ENCODE measurements at regions not wholly inside any gene's neighbourhood (a gene's known extent, or its start where the extent isn't known, plus 50 kb on each side); places are given as distances from the start of the nearest gene placed in this dataset.

DNA sequence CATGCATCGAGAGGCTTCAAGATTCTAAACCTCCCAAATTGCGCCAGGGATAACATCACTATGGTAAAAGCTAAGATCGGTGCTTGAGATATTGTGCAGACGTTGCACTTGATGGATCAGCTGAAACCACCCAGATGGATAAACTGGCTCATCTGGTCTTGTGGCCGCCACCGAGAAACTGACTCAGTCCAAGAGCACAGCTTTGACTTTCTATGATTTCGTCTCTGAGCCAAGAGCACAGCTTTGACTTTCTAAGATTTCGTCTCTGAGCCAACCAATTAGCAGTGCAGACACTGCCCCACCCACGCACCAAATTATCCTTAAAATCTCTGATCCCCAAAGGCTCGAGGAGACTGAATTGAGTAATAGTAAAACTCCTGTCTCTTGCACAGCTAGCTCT, 687.2 kb downstream of the FAM133A start:
- no peak for DNase-seq

DNA sequence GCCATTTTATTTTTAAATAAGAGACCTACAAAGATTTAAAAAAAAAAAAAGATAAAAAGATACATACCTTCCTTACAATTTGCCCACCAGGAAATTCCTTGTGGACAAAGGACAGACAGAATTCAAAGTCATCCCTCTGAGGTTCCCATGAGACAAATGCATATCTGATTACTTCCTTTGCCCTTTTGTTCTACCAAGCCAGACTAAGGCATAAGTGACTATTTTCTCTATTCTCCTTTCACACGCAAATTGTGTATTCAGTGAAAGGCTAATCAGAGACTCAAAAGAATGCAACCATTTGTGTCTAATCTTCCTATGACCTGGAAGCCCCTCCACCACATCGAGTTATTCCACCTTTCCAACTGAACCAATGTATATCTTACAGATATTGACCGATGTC, 691.7 kb downstream of the FAM133A start:
- DNase-seq = no peak

DNA sequence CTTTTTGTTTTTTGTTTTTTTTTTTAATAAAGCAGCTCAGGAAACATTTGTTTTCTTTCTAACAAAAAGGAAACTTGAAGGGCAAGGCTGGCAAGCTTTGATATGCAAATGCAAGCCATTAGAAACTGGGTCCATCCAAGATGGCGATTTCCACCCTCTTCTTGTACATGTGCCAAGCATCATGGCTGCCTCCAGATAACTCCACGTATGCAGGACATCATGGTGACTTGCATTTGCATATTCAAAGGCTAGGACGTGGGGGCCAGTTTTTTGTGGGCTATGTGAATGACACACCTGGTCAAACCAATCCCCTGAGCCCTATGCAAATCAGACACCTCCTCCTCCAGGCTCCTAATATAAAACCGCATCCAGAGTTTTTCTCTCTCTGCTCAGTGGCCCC, 692.6 kb downstream of the FAM133A start:
- no peak for DNase-seq

DNA sequence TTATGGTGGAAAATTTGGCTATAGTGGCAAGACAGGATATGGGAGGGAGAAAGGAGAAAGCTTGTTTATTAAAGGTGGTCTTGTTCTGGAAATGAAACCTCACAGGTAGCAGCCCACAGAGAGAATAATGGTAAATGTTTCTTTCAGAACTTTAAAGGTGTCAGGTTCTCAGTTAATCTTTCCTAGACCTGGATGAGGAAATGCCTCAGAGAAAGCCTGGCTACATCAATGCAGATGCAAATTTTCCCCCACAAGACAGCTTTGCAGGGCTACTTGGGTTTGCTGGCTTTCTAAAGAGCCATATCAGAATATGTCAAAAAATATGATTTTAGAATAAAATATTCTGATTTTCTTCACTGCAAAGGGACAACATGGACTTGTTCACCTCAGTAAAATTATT, 715.0 kb downstream of the FAM133A start:
- no peak for DNase-seq

DNA sequence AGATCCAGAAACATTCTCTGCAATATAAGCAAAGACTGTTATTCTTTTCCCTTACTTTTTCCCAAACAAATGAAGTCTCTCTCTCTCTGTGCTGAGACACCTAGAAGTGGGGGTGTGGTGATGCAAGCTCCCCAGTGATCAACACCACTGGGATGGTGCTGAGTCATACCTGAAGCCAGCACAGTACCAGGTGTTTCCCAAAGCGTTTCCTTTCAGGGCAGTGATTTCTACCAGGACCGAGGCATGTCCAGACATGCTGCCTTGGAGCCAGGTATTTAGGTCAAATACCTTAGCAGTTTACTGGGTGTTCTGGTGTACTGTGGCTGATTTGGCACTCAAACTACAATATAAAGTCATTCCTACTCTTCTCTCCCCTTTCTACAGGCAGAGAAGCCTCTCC, 726.5 kb downstream of the FAM133A start:
- DNase-seq = no peak

DNA sequence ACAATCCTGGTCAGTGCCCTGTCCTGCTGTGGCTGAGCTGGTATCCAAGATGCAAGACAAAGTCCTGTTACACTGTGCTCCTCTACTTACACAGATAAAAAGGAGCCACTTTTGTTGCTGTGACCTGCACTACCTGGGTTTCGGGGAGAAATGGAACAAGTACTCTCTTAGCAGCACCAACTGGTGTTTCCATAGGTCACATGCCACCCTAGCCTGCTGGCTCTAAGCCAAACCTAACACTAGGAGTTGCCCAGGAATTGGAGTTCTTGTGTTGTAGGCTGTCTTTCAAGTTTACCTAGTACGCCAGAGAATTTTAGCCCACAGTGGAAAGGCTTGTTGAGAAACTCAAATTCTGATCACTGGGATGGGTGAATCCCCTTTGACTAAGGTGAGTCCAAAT, 727.4 kb downstream of the FAM133A start:
- no peak for DNase-seq

DNA sequence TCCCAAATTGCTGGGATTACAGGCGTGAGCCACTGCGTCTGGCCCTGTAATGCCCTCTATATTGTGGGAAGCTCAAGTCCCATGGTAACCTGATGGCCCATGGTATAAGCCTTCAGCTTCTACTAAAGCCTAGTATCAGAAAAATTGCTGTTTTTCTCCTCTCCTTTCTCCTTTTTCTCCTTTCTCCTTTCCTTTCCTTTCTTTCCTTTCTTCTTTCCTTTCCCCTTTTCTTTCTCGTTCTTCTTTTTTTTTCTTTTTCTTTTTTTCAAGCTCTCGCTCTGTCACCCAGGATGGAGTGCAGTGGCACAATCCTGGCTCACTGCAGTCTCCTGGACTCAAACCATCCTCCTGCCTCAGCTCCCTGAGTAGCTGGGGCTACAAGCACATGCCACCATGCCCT, 740.7 kb downstream of the FAM133A start:
- no peak for DNase-seq

DNA sequence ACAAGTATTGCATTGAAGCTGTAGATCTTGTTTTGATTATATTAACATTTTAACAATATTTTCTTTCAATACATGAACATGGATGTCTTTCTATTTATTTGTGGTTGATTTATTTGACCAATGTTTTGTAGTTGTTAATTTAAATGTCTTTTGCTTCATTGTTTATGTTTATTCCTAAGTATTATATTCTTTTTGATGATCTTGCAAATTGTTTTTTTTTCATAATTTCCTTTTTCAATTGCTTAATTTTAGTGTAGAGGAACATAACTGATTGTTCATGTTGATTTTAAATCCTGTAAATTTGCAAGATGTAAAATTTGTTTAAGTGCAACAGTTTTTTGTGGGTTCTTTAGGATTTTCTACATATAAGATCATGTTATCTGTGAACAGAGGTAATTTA, 744.1 kb downstream of the FAM133A start:
- DNase-seq = no peak

DNA sequence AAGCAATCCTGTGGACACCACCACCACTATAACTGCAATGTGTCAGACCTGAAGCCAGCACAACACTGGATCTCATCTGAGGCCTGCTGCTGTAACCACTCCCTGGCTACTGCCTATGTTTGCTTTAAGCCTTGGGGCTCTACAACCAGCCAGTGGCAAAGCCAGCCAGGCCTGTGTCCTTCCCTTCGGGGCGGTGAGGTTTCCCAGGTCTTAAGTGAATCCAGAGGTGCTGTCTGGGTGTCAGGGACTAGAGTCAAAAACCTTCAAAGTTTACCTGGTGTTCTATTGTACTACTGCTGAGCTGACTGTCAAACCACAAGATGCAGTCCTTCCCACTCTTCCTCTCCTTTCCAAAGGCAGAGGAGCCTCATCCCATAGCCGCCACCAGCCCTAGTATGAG, 750.5 kb downstream of the FAM133A start:
- no peak for DNase-seq

DNA sequence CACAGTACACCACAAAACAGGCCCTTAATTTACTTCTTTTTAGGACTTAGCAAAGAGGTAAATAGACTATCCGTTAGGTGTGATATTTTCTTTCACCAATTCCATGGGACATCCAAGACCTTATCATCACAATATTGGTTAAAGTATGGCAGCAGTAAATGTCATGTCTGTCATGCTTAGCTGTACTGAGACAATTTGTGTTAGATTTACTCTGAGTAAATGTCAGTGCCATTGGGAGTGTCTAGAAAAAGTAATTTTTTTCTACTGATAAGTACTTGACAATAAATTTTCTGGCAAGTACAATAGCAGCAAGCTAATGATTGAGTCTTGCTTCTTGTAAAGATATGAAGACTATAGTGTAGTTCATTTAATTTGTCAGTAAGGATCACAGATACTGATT, 756.1 kb downstream of the FAM133A start:
- no peak for DNase-seq

DNA sequence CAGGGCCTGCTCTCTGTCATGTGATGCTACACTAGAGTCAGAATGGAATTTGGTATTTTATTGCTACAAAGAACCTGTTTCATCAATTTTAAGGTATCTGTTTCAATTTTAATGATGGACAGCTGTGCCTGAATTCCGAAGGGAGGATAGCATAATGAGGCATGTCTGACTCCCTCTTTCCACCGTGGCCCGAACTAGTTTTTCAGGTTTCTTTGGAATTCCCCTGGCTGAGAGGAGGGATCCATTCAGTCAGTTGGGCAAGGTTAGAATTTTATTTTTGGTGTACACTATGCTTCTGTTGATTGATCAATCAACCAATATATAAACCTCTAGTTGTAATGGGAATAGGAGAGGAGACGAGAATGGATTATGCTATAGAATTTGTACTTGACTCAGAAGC, 761.8 kb downstream of the FAM133A start:
- no peak for DNase-seq

DNA sequence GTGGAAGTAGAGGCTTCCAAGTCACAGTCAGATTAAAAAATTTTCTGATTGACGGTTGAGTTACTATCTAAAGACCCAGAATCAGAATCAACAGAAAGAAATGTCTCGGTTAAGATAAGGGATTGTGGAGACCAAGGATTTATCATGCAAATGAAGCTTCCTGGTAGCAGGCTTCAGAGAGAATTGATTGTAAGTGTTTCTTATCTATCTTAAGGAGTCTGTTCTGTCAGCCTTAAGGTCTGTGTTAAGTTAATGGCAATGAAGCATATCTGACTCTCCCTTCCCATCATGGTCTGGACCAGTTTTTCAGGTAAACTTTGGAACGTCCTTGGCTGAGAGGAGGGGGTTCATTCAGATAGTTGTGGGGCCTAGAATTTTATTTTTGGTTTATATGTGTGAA, 780.2 kb downstream of the FAM133A start:
- DNase-seq = no peak

DNA sequence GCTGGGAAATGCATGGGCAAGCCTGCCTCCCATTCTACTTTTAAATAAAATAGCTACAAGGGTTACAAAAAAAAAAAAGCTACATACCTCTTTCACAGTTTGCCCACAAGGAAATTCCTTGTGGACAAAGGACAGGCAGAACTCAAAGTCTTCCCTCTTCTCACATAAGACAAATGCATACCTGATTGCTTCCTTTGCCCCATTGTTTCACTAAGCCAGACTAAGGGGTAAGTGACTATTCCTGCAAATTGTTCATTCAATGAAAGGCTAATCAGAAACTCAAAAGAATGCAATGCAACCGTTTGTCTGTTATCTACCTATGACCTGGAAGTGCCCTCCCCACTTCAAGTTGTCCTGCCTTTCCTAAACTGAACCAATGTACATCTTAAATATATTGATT, 780.6 kb downstream of the FAM133A start:
- no peak for DNase-seq

DNA sequence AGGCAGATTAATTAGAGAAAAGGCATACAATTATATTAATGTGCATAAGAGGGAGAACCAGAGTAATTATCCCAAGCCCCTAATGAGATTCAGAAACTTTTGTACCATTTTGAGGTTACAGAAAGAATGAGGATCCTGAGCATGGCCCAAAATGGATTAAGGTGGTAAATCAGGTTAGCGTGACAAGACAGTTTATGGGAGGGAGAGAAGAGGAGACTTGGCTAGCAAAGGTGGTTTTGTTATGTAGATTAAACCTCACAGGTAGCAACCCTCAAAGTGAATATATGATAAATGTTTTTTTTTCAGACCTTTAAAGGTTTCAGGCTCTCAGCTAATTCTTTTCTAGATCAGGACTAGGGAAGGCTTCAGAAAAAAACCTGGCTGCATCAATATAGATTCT, 781.8 kb downstream of the FAM133A start:
- DNase-seq = no peak

DNA sequence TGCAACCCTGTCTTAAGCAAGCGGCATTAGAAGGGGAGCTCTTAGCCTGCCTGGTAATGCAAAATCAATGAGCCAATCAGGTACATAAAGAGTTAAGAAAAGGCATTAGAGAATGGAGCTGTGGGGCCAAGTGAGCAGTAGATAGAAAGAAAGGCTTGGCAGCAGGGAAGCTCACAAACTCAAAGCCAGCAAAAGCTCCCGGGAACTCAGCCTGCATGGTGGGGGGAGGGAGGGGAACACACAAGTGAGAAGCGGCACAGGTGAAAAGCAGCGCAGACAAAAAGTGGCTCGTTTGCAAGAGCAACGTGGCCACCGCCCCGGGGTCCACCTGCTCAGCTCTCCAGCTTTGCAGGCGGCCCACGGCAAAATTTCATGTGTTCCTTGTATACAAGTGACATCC, 818.5 kb downstream of the FAM133A start:
- no peak for DNase-seq

DNA sequence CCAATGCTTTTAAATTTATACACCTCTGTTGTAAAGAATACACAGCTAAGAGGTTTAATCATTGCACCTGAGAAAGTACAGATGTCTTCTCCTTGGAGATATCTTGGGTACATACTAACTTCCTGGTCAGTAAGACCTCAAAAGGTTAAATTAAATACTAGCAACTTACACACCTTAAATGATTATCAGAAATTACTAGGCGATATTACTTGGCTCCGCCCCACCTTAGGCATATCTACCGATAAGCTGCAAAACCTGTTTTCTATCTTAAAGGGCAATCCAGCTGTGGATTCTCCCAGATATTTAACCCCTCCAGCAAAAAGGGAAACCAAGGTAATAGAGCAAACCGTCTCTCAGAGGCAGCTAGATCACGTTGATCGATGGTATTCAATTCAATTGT, 819.4 kb downstream of the FAM133A start:
- no peak for DNase-seq

DNA sequence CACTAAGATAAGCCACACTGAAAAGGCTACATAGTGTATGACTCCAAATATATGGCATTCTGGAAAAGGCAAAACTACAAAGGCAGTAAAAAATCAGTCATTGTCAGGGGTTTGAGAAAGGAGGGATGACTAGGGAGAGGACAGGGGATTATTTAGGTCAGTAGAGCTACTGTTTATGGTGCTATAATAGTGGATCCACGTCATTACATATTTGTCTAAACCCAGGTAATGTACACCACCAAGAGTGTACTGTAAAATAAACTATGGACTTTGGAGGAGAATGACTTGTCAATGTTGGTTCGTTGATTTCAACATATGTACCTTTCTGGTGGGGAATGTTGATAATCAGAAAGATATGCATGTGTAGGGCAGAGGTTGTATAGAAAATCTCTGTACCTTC, 837.6 kb downstream of the FAM133A start:
- no peak for DNase-seq

DNA sequence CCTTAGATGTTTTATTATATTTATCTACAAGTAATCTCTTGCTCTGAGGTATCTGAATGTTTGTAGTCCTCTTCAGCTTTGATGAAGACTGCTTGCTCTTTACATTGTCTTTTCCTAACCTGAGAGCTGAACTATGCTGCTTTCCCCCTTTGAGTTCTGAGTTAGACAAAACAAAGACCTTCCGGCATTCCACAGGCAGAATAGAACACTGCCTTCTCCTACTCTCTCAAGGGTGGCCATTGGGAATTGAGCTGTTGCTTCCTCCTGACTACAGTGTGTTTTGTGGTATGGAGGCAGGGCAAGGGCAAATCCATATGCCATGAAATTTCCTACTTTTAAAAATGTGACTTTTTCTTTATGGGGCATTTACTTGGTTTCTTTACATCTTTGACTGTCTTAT, 841.0 kb downstream of the FAM133A start:
- no peak for DNase-seq

DNA sequence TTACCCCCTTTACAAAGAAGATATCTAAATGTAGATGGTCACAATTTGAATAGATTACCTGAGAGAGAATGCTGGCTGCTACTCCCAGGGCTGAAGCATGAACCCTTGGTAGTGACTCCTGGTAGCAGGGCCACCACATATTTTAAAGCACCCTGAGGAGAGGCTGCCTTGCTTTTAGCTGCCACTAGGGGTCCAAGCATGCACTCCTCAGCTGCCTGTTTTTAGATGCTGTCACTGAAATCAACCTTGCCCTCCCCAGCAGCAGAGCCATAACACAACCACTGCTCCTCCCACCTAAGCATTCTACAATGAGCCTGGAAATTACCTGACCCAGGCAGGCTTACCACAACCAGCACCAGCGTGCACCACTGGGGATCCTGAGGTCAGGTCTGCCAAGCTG, 850.9 kb downstream of the FAM133A start:
- no peak for DNase-seq

DNA sequence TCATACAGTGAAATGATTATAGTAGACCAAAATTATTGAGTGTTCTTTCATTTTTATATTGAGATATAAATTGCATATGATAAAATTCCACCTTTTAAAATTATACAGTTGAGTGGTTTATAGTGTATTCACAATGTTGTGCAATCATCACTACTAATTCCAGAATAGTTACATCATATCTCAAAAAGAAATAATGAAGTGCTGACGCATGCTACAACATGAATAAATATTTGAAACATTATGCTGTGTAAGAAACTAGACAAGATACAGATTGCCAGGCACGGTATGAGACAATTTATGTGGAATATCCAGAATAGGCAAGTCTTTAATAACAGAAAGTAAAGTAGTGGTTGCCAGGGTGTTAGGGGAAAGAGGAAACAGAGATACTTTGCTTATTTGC, 871.7 kb downstream of the FAM133A start:
- no peak for DNase-seq

DNA sequence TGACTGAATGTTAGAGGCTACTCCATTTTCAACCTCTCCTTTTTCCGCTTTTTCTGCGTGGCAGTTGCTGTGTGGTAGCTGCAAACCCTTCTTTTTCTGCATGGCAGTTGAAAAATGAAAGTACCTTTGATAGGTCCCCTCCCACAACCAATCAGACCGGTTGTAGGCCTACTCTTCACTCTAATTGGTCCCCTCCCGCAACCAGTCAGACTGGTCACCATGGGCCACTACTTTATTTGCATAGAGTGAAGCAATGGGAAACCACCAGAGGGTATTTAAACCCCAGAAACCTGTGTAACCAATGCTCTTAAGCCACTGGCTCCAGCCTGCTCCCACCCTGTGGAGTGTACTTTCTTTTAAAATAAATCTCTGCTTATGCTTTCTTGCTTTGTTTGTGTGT, 877.8 kb downstream of the FAM133A start:
- DNase-seq = no peak

DNA sequence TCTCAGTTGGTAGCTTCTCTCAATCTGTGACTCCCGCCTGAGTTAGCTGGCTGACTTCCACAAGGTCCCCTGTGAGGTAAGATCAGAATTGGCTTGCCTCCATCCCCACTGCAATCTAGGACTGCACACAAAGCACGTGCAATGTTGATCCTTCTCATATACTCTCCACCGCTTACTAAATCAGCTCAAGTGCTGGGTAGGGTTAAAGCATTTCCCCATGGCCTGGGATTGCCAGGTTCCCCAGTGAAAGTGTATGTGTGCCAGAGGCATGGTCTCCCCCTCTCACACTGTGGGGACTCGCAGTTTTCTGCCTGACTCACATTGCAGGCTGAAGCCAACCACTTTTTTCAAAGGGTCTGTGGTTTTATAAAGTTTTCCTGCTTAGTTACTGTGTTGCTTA, 886.9 kb downstream of the FAM133A start:
- DNase-seq = no peak

DNA sequence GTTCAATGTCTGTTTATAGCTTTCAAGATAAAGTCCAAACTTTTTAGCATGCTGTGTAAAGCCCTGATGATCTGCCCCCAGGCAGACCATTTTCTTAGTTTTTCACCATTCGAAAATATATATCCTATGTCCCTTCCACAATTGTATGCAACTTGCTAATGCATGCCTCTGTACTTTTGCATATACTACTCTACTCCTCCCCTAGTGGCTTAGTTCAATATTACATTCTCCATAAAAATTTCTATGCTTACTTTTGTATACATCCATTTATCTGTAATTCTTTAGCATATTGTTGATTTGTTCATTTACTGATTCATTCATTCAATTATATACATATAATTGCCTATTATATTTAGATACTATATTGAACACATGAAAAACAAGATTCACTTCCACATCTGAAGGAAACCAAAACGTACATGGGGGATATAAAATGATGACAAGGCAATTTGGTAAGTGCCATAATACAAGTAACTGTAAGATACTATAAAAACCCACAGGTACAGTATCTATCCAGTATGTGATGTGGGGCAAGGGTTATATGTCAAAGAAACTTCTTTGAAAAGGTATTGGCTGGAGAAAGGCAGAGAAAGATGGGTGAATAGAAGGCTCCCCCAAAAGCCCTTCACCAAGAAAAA, 902.5 kb downstream of the FAM133A start:
- DNase-seq = no peak

DNA sequence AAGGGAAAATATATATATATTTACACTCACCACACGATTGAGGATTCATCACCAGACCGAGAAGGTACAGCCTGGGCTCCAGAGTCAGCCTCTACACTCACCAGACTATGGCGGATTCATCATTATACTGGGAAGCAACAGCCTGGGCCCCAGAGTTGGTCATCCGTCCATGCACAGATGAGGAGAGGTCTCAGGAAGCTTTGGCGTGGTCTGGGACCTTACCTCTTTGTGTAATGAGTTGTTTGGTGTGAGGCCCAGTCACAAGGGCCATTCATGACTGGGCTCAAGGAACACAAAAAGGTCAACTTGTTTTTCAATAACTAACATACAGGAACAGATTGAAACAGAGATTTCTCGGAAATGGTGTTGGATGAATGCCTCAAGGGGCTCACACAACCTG, 926.1 kb downstream of the FAM133A start:
- DNase-seq = no peak

DNA sequence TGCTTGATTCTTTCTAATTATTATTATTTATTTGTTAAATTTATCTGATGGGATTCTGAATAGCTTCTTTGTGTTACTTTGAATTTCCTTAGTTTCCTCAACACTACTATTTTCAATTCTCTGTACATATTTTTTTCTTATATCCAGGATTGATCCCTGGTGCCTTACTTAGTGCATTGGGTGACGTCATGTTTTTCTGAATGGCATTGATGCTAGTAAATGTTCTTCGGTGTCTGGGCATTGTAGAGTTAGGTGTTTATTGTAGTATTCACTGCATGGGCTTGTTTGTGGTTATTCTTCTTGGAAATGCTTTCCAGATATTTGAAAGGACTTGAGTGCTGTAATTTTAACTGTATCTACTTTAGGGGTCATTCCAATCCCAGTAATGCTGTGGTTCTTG, 938.1 kb downstream of the FAM133A start:
- no peak for DNase-seq

DNA sequence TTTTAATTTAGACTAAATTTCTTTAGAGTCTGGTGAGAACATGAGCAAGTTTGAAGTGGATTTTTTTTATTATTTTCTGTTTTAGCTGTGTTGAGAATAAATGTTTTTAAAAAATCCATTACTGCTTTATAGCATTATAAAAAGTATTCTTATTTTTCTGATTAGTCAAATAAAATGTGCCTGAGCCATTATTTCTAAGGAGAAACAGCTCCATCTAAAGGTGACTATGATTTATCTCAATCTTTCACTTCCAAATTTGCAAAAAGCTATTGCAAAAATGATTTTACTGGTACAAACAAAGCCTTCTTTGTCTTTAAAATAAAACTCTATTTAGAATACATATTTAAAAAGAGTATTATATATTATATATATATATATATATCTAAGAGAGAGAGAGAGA, 959.2 kb downstream of the FAM133A start:
- no peak for DNase-seq

All from NCI-H446 treated with DMSO at 0.1 percent for 48 hours (cell line).